K562 (cell line): ENCODE measurements at regions not wholly inside any gene's neighbourhood (a gene's known extent, or its start where the extent isn't known, plus 50 kb on each side); places are given as distances from the start of the nearest gene placed in this dataset.
A peak's percentile ranks its signal among the peaks of the same experiment; 100 is the strongest.

Source experiments
- ARNT ChIP-seq, 2 experiments: fragments of 450-650 bp; IDR thresholded peaks; 2 replicates each; pipeline ENCODE4 v1.6.1; 2016; ENCODE audit warnings: mild to moderate bottlenecking in 1 of 2
- BCOR ChIP-seq: fragments of 450-650 bp; IDR thresholded peaks from 2 replicates; pipeline ENCODE4 v1.6.1; 2016
- CBFA2T3 ChIP-seq: fragments of 450-650 bp; IDR thresholded peaks from 2 replicates; pipeline ENCODE4 v1.6.1; 2017
- CXXC5 ChIP-seq: fragments of 250-450 bp; sonication (Bioruptor Pico); IDR thresholded peaks from 2 replicates; pipeline ENCODE4 v1.8.0; 2022; ENCODE audit warnings: inconsistent platforms, mild to moderate bottlenecking, moderate library complexity
- DPF2 ChIP-seq: fragments of 450-650 bp; IDR thresholded peaks from 2 replicates; pipeline ENCODE4 v1.6.1; 2016
- EHMT2 ChIP-seq: fragments of 450-650 bp; IDR thresholded peaks from 2 replicates; pipeline ENCODE4 v1.6.1; 2018; ENCODE audit warnings: antibody characterized with exemption
- EP400 ChIP-seq: fragments of 450-650 bp; IDR thresholded peaks from 2 replicates; pipeline ENCODE4 v1.6.1; 2017; ENCODE audit warnings: antibody characterized with exemption, mild to moderate bottlenecking, moderate library complexity
- KDM1A ChIP-seq, 2 experiments: fragments of 450-650 bp; IDR thresholded peaks; 2 replicates each; pipeline ENCODE4 v1.6.1; 2016; ENCODE audit warnings: mild to moderate bottlenecking in 2 of 2
- MTA3 ChIP-seq: fragments of 450-650 bp; formaldehyde crosslinking; IDR thresholded peaks from 2 replicates; pipeline ENCODE4 v1.6.1; 2017; ENCODE audit warnings: mild to moderate bottlenecking, borderline replicate concordance
- MYNN ChIP-seq, 2 experiments: sonication (generic); formaldehyde crosslinking in 1 of 2; IDR thresholded peaks; 2 replicates each; pipeline versions ENCODE4 v1.5.0 to v1.6.1; 2016 to 2020; ENCODE audit warnings: antibody characterized with exemption in 1 of 2, missing genetic modification reagents in 1 of 2
- NCOA6 ChIP-seq: fragments of 450-650 bp; IDR thresholded peaks from 2 replicates; pipeline ENCODE4 v1.6.1; 2017; ENCODE audit warnings: mild to moderate bottlenecking
- POLR2AphosphoS5 ChIP-seq: IDR thresholded peaks from 2 replicates; pipeline ENCODE4 v1.6.1; 2011; ENCODE audit warnings: mild to moderate bottlenecking, low read depth, low read length, moderate library complexity; ENCODE audit not compliant: control insufficient read depth, insufficient read depth
- POLR3A ChIP-seq: IDR thresholded peaks from 2 replicates; pipeline ENCODE4 v1.6.1; 2011; ENCODE audit warnings: borderline replicate concordance, mild to moderate bottlenecking, moderate library complexity; ENCODE audit not compliant: insufficient read length, insufficient read depth; ENCODE audit errors: extremely low read depth
- SMARCA4 ChIP-seq: fragments of 450-650 bp; IDR thresholded peaks from 2 replicates; pipeline ENCODE4 v1.6.1; 2016
- TAF1 ChIP-seq: IDR thresholded peaks from 2 replicates; pipeline ENCODE4 v1.6.1; 2011; ENCODE audit warnings: mild to moderate bottlenecking, low read length, moderate library complexity; ENCODE audit not compliant: insufficient read depth, control insufficient read depth, severe bottlenecking; ENCODE audit errors: extremely low read depth
- TAF7 ChIP-seq: fragments of 450-650 bp; IDR thresholded peaks from 2 replicates; pipeline ENCODE4 v1.6.1; 2016; ENCODE audit warnings: missing genetic modification characterization, missing compliant biosample characterization
- ZKSCAN1 ChIP-seq: fragments of 150-350 bp; IDR thresholded peaks from 2 replicates; pipeline ENCODE4 v1.6.1; 2016; ENCODE audit warnings: low read depth, low read length
- ZMIZ1 ChIP-seq, 2 experiments: fragments of 150-350 bp in 1 of 2; IDR thresholded peaks; 2 replicates each; pipeline ENCODE4 v1.6.1; 2012 to 2016; ENCODE audit warnings: low read depth in 2 of 2, low read length in 2 of 2, mild to moderate bottlenecking in 1 of 2, moderate library complexity in 1 of 2
- ZNF384 ChIP-seq: IDR thresholded peaks from 2 replicates; pipeline ENCODE4 v1.6.1; 2012; ENCODE audit warnings: low read depth, low read length, improper control_type of control experiment
- ZNF511 ChIP-seq: sonication (generic); formaldehyde crosslinking; IDR thresholded peaks from 2 replicates; pipeline ENCODE4 v1.8.0; 2022; ENCODE audit warnings: mild to moderate bottlenecking, missing genetic modification reagents
- ZNF561 ChIP-seq: fragments of 450-650 bp; formaldehyde crosslinking; conservative IDR thresholded peaks from 2 replicates; pipeline ENCODE4 v1.4.0; 2020; ENCODE audit warnings: mild to moderate bottlenecking, moderate library complexity
- ZNF695 ChIP-seq: fragments of 450-650 bp; formaldehyde crosslinking; IDR thresholded peaks from 2 replicates; pipeline ENCODE4 v1.4.0; 2020; ENCODE audit warnings: mild to moderate bottlenecking, moderate library complexity
- TF ChIP-seq, protein P1 (sequence below): fragments of 450-650 bp; IDR thresholded peaks from one replicate; pipeline ENCODE4 v1.6.1; 2018; ENCODE audit warnings: mild to moderate bottlenecking, moderate library complexity; ENCODE audit not compliant: partially characterized antibody

DNA sequence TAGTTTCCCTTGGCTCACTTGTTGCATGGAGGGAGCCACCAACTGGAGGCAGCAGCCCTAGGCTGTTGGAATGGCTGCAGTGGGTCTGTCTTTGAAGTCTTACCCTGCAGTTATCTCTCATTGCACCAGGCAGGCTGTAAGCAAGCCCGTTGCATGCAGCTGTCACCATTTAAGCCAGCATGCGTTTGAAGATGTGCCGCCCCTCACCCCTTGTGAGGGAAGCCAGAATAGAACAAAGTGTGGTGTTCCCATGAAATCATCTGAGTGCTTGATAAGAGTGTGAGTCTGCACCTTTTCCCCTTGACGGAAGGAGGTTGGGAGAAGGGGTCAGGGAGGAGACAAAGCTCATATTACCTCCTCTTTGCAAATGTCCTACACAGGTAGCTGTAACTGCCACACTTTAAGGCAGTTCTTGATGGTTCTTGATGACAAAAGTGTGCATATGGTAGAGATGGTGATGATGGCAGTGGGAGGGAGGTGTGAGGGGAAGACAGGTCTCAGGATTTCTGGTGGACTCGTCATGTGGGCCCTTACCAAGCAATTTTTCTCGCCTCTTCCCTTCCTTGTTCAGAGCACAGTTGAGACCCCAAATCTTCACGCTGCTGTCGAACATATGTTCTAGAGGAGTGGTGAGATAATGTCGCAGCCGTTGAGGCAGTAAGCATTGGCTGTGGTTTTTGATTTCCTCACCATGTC, 191.4 kb upstream of the LEF1 start (continued):
- TF ChIP-seq ZMIZ1 (IDR thresholded peaks at IDR 0.05; ENCODE audit: low read depth in 2 of 2, low read length in 2 of 2) (no peak), MYNN (IDR thresholded peaks at IDR 0.05) (peak; percentile 66; the same call in 1 of the 2 replicates), MYNN (CRISPR knock-in tag; IDR thresholded peaks at IDR 0.05) (no peak), ZNF384 (no peak), MTA3 (0 out of 2 replicates have a peak, but pooled peaks have one; percentile 22), ARNT (IDR thresholded peaks at IDR 0.05) (peak in 1 of 2 experiments; percentile 86; a peak in 2 of 4 replicates), POLR2AphosphoS5 (peak; percentile 84), ZNF511 (CRISPR knock-in tag) (0 out of 2 replicates have a peak, but pooled peaks have one; percentile 44), BCOR (peak; percentile 23; the same call in 1 of the 2 replicates), SMARCA4 (peak; percentile 84), KDM1A (IDR thresholded peaks at IDR 0.05) (0 out of 4 replicates have a peak, but pooled peaks of 1 of the 2 experiments have one; percentile 17), ZNF695 (CRISPR knock-in tag) (no peak), EP400 (peak; percentile 74), ZNF561 (CRISPR knock-in tag) (no peak), TAF7 (no peak), ZKSCAN1 (0 out of 2 replicates have a peak, but pooled peaks have one; percentile 39), DPF2 (peak; percentile 88), NCOA6 (0 out of 2 replicates have a peak, but pooled peaks have one; percentile 30), EHMT2 (0 out of 2 replicates have a peak, but pooled peaks have one; percentile 18), TAF1 (peak; percentile 26), POLR3A (no peak), CXXC5 (peak; percentile 42), CBFA2T3 (peak; percentile 91)
- TF ChIP-seq, protein P1, sequence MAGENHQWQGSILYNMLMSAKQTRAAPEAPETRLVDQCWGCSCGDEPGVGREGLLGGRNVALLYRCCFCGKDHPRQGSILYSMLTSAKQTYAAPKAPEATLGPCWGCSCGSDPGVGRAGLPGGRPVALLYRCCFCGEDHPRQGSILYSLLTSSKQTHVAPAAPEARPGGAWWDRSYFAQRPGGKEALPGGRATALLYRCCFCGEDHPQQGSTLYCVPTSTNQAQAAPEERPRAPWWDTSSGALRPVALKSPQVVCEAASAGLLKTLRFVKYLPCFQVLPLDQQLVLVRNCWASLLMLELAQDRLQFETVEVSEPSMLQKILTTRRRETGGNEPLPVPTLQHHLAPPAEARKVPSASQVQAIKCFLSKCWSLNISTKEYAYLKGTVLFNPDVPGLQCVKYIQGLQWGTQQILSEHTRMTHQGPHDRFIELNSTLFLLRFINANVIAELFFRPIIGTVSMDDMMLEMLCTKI, result no peak
